HG03064 (cell line): ENCODE measurements at regions not wholly inside any gene's neighbourhood (a gene's known extent, or its start where the extent isn't known, plus 50 kb on each side); places are given as distances from the start of the nearest gene placed in this dataset.
"Not testable (repeated sequence)": the region's sequence is repeated elsewhere in the genome, so short reads cannot be mapped to it uniquely, and the experiment has no call there.

Experiments
- ATAC-seq: cut with Tn5 transposase; IDR thresholded peaks from one replicate; pipeline ENCODE4 v1.9.1; 2021; ENCODE audit warnings: low read depth; ENCODE audit not compliant: unreplicated experiment

GRCh38 chr10:52583336-52583735 is 189.2 kb downstream of the MBL2 start:
- ATAC-seq, result no peak

- ATAC-seq, result no peak
These were observed 185.9 kb downstream of the MBL2 start for GRCh38 chr10:52586710-52587109.

- ATAC-seq, result no peak
These were observed 175.3 kb downstream of the MBL2 start for GRCh38 chr10:52597189-52597863.

- ATAC-seq, result no peak
These were observed 173.6 kb downstream of the MBL2 start for GRCh38 chr10:52598936-52599335.

GRCh38 chr10:52599551-52600200 is 172.9 kb downstream of the MBL2 start:
- no peak for ATAC-seq

GRCh38 chr10:52604131-52604530 is 168.5 kb downstream of the MBL2 start:
- ATAC-seq, result not testable (repeated sequence)

GRCh38 chr10:52609071-52609470 is 163.5 kb downstream of the MBL2 start:
- no peak for ATAC-seq

GRCh38 chr10:52609626-52610240 is 162.9 kb downstream of the MBL2 start:
- no peak for ATAC-seq

- ATAC-seq, result no peak
These were observed 157.3 kb downstream of the MBL2 start for GRCh38 chr10:52615331-52615730.

GRCh38 chr10:52615756-52616394 is 156.7 kb downstream of the MBL2 start:
- no peak for ATAC-seq

GRCh38 chr10:52616395-52616764 is 156.2 kb downstream of the MBL2 start:
- ATAC-seq, result no peak

GRCh38 chr10:52617346-52617745 is 155.2 kb downstream of the MBL2 start:
- ATAC-seq, result no peak

GRCh38 chr10:52619052-52619451 is 153.5 kb downstream of the MBL2 start:
- ATAC-seq, result no peak

- no peak for ATAC-seq
These were observed 150.9 kb downstream of the MBL2 start for GRCh38 chr10:52621635-52622079.

GRCh38 chr10:52623761-52624160 is 148.8 kb downstream of the MBL2 start:
- ATAC-seq, result no peak

GRCh38 chr10:52627279-52627678 is 145.3 kb downstream of the MBL2 start:
- ATAC-seq, result no peak

- ATAC-seq, result no peak
These were observed 141.4 kb downstream of the MBL2 start for GRCh38 chr10:52631146-52631545.

GRCh38 chr10:52631648-52632047 is 140.9 kb downstream of the MBL2 start:
- ATAC-seq, result no peak

- no peak for ATAC-seq
These were observed 140.0 kb downstream of the MBL2 start for GRCh38 chr10:52632591-52632990.

- no peak for ATAC-seq
These were observed 139.3 kb downstream of the MBL2 start for GRCh38 chr10:52633266-52633665.

- no peak for ATAC-seq
These were observed 136.9 kb downstream of the MBL2 start for GRCh38 chr10:52635651-52636050.
